Chondrocyte (in vitro differentiated cells): ENCODE measurements at regions not wholly inside any gene's neighbourhood (a gene's known extent, or its start where the extent isn't known, plus 50 kb on each side); places are given as distances from the start of the nearest gene placed in this dataset.
"Not testable (repeated sequence)": the region's sequence is repeated elsewhere in the genome, so short reads cannot be mapped to it uniquely, and the experiment has no call there.

Source experiments
- DNase-seq: peaks from one replicate; pipeline ENCODE4 v3.0.0; 2021; ENCODE audit warnings: mixed read lengths, low spot score
- H3K27ac Mint-ChIP-seq: one replicate; pipeline ENCODE4 v1.8.0; 2021; ENCODE audit warnings: mild to moderate bottlenecking, moderate library complexity, mixed read lengths; ENCODE audit not compliant: unreplicated experiment
- H3K27me3 Mint-ChIP-seq: 2 replicates; pipeline ENCODE4 v1.8.0; 2021; ENCODE audit warnings: low read depth, mixed read lengths
- H3K36me3 Mint-ChIP-seq: 2 replicates; pipeline ENCODE4 v1.8.0; 2021; ENCODE audit warnings: low read depth, mixed read lengths
- H3K4me1 Mint-ChIP-seq: 2 replicates; pipeline ENCODE4 v1.8.0; 2021; ENCODE audit warnings: low read depth, mild to moderate bottlenecking, mixed read lengths
- H3K4me3 Mint-ChIP-seq: one replicate; pipeline ENCODE4 v1.8.0; 2021; ENCODE audit warnings: mild to moderate bottlenecking, moderate library complexity, mixed read lengths; ENCODE audit not compliant: unreplicated experiment
- H3K9me3 Mint-ChIP-seq: 2 replicates; pipeline ENCODE4 v1.8.0; 2021; ENCODE audit warnings: low read depth, mixed read lengths
- CTCF ChIP-seq: fragments of 200-600 bp; sonication (generic); IDR thresholded peaks from 2 replicates; pipeline ENCODE4 v1.5.0; 2021; ENCODE audit warnings: antibody characterized with exemption, mild to moderate bottlenecking, moderate library complexity

- no peak overlapping the region for H3K27ac Mint-ChIP-seq
- no peak overlapping the region for H3K4me3 Mint-ChIP-seq
- H3K27me3 Mint-ChIP-seq: no peaks in the 10 kb centered on the region
- TF ChIP-seq CTCF: no peak
- no peaks in the 10 kb centered on the region for H3K36me3 Mint-ChIP-seq
- H3K4me1 Mint-ChIP-seq: no peaks in the 10 kb centered on the region
- no peaks in the 10 kb centered on the region for H3K9me3 Mint-ChIP-seq
- no peak for DNase-seq
Observed at GRCh38 chr10:108319434-108320222, 1155.1 kb upstream of the SORCS1 start.

- H3K36me3 Mint-ChIP-seq, H3K27me3 Mint-ChIP-seq, DNase-seq, H3K4me1 Mint-ChIP-seq, H3K9me3 Mint-ChIP-seq, H3K27ac Mint-ChIP-seq: not testable (repeated sequence)
- peak overlapping the region; percentile 33 for H3K4me3 Mint-ChIP-seq
Observed at GRCh38 chr10:108315636-108316035, 1151.1 kb upstream of the SORCS1 start.

- H3K4me3 Mint-ChIP-seq: no peak overlapping the region
Observed at GRCh38 chr10:108307925-108308312, 1143.4 kb upstream of the SORCS1 start.

GRCh38 chr10:108307250-108307924 is 1142.9 kb upstream of the SORCS1 start:
- DNase-seq: no peak
- Mint-ChIP-seq H3K36me3 (no peaks in the 10 kb centered on the region), H3K9me3 (peaks cover 12% of the 10 kb centered on the region), H3K27me3 (no peaks in the 10 kb centered on the region), H3K4me1 (no peaks in the 10 kb centered on the region), H3K4me3 (no peak overlapping the region), H3K27ac (no peak overlapping the region)
- TF ChIP-seq CTCF: no peak

More at GRCh38 chr10:108307925-108308312, 1143.4 kb upstream of the SORCS1 start:
- H3K27me3 Mint-ChIP-seq: no peaks in the 10 kb centered on the region
- TF ChIP-seq CTCF: no peak
- H3K27ac Mint-ChIP-seq: no peak overlapping the region
- no peaks in the 10 kb centered on the region for H3K4me1 Mint-ChIP-seq
- H3K9me3 Mint-ChIP-seq: peaks cover 12% of the 10 kb centered on the region
- H3K36me3 Mint-ChIP-seq: no peaks in the 10 kb centered on the region
- DNase-seq: no peak

- H3K9me3 Mint-ChIP-seq: peaks cover 12% of the 10 kb centered on the region
- no peak for TF ChIP-seq CTCF
- no peak overlapping the region for H3K4me3 Mint-ChIP-seq
- DNase-seq: no peak
- H3K36me3 Mint-ChIP-seq: no peaks in the 10 kb centered on the region
- H3K27ac Mint-ChIP-seq: no peak overlapping the region
- H3K27me3 Mint-ChIP-seq: no peaks in the 10 kb centered on the region
- no peaks in the 10 kb centered on the region for H3K4me1 Mint-ChIP-seq
Observed at GRCh38 chr10:108303149-108303548, 1138.6 kb upstream of the SORCS1 start.
